GM19452 (cell line): ENCODE measurements at regions not wholly inside any gene's neighbourhood (a gene's known extent, or its start where the extent isn't known, plus 50 kb on each side); places are given as distances from the start of the nearest gene placed in this dataset.
"Not testable (repeated sequence)": the region's sequence is repeated elsewhere in the genome, so short reads cannot be mapped to it uniquely, and the experiment has no call there.

Source experiments
- ATAC-seq: cut with Tn5 transposase; IDR thresholded peaks from one replicate; pipeline ENCODE4 v1.9.1; 2021; ENCODE audit not compliant: unreplicated experiment

DNA sequence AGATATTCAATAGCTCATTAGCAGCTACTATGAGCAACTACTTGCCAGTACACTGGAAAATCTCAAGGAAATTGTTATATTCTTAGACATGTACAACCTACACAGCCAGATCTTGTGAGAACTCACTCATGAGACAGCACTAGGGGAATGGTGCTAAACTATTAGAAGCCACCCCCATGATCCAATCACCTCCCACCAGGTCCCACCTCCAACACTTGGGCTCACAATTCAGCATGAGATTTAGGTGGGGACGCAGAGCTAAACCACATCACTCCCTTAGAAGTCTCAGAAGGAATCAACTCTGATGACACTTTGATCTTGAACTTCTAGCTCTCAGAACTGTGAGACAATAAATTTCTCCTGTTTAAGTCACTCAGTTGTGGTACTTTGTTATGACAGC, 418.3 kb upstream of the SPHKAP start:
- ATAC-seq: no peak

DNA sequence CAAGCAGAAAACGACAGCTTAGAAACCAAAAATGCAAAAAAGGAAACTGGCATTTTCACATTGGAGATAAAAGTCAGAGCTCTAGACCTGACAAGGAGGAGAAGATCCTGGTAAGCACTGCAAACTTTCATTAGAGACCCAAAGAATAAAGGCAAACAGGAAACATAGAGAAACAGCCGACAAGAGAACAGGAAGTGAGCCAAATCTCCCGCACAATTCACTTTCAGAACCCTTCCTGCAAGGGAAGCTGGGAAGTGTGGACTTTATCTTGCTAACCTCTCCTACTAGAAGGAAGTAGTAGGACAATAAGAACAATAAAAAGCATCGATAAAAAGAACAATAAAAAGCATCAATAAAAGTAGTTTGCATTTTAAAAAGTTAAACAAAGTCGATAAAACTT, 417.8 kb upstream of the SPHKAP start:
- no peak for ATAC-seq

DNA sequence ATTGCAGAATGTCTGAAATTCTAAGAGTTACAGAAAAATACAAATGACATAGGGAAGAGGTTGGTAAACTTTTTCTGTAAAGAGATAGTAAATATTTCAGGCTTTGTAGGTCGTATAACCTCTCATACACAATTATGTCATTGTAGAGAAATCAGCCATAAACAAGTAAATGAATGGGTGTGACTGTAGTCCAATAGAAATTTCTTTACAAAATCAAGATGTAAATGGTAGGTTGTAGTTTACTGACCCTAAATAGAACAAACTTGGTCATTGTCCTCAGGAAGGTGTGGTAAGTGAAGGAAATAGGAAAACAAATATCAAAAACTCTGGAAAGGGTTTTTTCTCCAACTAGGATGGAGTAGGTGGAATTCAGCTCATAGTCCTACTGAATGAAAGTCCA, 415.5 kb upstream of the SPHKAP start:
- ATAC-seq: no peak

DNA sequence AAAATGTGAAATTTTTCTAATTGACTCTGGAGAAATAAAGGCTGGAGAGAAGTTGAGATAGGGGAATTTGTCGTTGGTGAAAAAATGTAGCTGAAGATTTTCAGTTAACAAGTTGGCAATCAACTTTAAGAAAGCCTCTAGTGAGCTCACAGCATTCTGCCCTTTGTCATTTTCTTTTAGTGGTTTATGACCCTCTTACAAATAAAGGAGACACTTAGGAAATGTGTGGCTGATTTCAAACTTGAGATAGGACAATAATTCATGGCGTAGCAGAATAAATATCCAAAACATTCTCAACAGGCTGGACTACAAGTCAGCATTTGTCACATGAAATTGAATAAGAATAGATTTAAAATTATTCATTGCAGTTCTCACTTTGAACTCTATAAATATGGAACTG, 412.5 kb upstream of the SPHKAP start:
- ATAC-seq: no peak

DNA sequence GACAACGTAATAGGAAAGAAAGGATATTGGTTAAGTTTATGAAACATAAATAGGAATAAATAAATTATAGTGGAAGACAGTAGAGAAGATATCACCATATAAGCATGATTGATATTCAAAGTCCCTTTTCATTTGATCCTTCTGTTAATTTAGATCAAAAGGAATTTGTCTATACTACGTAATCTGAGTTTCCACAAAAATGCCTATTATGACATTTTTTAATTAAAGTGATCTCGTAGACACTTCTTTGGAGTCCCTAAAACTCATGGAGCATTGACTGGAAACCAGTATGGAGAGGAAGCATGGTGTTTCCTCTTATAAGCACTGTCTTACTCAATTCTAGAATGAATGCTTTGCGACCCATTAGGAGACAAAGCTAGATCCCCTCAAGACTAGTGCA, 411.4 kb upstream of the SPHKAP start:
- ATAC-seq: no peak

DNA sequence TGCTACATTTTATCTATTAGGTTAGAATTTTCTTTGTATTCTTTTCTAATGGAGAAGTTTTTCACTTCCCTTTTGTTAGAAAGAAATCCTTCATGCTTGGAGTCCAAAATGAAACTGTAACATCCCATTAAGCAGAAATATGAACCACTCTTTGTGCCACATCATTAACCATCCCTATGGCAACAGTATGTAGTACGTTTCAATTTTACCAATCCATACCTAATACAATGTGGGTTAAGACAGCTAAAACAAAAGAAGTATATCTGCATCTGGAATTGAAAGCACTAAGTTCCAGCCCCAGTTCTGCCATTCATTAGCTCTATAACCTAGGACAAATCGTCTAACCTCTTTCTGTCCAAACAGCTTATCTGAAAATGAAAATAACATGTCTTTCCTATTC, 409.2 kb upstream of the SPHKAP start:
- peak; percentile 66 for ATAC-seq

DNA sequence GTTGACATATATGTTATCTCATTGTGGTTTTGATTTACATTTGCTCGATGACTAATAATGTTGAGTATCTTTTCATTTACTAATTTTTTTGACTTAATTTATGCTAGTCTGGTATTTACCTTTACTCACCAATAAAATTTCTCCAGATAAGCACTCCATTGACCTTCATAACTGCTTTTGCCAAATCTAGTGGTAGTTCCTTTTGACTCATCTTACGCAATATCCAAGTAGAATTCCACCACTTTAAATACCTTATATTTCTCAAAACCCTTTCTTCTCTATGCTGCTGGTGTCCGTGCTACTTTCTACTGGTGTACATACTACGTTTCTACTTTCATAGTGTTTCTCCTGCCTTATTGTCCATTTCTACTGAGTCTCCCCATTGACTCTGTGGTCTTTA, 407.6 kb upstream of the SPHKAP start:
- no peak for ATAC-seq

DNA sequence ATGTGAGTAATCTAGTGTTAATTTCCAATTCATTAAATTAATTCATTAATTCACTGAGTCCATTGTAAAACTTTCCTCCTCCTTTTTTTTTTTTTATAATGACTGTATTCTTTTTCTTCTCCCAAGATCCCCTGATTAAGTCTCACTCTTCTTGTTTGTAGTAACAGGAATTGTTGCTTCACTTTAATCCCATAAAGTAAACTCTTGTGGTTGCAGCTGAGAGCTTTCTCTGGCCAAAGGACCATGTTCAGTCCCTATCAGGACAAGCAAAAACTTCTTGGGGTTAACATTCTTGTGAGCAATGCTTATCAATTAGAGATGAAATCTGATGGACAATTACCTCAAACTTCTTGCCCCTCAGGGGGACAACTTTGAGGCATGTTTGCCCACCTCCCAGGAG, 400.2 kb upstream of the SPHKAP start:
- ATAC-seq: no peak

DNA sequence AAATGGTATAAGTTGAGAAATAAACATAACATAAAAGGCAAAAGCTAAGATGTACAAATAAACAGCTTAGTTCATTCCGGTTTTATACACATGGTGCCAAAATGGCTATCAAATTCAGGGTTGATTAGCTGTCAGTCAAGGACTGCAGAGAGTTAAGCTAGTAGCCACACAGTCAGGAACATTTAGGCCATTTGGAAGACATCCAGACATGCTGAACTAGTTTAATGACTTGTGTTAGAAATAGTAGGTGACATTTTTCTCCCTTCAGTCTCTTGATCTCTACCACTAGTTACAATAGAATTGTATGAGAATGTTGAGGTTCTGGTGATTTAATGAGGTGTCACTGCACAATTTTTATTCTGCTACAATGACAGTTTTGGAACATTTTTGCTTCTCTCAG, 394.4 kb upstream of the SPHKAP start:
- no peak for ATAC-seq

DNA sequence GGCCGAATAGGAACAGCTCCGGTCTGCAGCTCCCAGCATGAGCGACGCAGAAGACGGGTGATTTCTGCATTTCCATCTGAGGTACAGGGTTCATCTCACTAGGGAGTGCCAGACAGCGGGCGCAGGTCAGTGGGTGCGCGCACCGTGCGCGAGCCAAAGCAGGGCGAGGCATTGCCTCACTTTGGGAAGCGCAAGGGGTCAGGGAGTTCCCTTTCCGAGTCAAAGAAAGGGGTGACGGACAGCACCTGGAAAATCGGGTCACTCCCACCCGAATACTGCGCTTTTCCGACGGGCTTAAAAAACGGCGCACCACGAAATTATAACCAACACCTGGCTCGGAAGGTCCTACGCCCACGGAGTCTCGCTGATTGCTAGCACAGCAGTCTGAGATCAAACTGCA, 386.8 kb upstream of the SPHKAP start:
- not testable (repeated sequence) for ATAC-seq

DNA sequence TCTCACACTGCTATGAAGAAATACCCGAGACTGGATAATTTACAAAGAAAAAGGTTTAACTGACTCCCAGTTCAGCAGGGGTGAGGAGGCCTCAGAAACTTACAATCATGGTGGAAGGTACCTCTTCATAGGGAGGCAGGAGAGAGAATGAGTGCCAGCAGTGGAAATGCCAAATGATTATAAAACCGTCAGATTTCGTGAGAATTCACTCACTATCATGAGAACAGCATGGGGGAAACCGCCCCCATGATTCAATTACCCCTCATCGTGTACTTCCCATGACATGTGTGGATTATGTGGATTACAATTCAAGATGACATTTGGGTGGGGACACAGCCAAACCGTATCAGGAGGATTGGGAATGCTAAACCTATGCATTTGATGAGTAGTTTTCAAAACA, 380.3 kb upstream of the SPHKAP start:
- no peak for ATAC-seq

DNA sequence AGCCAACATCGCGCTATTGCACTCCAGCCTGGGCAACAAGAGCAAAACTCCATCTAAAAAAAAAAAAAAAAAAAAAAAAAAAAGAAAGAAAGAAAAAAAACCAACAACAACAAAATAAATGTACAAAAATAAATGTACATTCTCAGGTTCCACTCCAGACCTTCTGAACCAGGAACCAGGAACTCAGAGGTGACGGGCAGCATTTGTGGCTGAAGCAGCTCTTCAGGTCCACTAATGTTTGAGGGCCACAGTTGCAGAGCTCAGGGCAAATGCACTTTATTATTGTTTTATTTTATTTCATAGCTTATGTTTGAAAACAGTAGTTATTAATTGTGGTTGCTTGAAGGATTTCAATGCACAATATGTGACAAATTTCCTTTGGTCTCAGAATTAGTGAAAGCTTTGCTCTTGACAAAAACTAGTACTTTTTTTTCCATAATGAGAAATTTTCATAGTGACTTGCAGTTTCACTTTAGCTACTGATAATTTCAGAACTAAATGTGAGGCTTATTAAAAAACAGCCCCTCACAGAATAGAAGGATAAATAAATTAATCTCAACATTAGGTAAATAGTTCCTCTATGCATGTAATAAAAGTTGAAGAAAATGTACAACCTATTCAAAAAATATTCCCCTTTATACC, 378.4 kb upstream of the SPHKAP start:
- no peak for ATAC-seq

DNA sequence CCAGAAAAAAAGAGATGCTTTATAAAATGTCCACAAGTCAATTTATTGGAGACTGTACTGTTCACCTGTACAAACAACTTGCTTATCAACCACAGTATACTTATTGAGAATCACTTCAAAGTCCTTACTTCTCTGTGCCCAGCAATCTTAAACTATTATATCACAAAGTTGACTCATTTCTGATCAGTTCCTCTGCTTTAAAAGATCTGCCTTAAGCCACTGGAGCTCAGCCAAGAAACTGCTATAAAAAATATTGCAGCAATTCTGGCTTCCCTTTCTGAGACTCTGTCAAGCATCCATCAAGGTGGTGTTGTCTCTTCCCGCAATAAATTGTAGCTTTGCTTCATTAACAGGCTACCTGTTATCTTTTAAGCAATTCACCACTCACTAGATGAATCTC, 375.2 kb upstream of the SPHKAP start:
- no peak for ATAC-seq

DNA sequence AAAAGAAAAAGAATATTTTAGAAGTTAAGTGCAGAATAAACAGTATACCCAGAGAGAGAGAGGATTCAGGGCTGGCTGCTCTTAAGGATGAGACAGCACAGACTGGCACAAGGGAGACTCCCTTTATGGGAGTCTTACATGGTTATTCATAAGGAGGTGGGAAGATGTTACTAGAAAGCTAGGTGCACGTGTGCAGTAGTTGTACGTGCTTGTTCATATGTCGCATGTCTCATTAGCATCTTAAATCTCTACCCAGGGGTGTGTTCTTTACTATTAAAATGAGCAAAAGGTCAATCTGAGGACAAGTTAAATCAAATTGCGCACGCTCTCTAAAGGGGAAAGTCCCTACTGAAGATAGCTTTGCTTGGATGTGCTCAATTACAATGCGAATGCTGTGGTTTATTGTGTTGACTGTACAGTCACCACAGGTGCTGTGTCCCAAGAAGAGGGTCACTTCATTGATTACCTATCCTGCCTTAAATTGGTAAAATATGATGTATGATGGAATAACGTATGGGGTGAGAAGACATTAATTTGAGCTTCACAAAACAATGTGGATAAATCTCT, 368.0 kb upstream of the SPHKAP start:
- no peak for ATAC-seq

DNA sequence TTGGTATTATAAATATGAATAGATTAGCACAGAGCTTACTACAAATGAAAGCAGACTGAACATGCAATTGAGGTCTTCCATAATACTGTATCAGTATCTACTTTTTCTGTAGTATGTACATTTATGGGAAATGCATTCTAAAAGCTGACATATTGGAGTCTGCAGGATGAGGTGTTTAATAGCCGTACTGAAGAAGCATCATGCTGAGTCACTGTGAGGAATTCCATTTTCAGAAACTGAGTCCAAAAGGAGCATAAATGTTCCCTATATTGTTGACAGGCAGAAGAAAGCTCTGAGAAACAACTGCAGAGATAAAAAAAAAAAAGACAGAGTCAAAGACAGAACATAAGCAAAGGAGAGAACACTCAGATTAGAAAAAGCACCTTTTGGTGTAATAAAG, 366.7 kb upstream of the SPHKAP start:
- ATAC-seq: no peak

DNA sequence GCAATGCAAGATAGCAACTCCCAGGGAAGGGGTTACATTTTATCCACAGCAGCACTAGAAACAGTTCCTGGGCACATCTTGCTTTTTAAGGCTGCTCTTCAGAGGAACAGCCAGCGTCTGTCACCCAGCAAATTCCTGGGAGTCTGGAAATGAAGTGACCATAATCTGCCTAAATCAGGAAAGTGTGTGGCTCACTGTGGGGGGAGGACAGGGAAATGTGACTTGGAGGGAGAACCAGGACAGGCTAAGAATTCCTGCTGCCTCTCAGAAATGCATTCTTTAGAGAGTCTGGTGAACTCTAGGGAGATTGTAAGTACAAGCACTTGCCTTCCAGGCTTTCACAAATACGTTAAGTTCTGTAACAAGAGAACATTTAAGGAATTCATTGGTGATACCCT, 364.3 kb upstream of the SPHKAP start:
- ATAC-seq: no peak

DNA sequence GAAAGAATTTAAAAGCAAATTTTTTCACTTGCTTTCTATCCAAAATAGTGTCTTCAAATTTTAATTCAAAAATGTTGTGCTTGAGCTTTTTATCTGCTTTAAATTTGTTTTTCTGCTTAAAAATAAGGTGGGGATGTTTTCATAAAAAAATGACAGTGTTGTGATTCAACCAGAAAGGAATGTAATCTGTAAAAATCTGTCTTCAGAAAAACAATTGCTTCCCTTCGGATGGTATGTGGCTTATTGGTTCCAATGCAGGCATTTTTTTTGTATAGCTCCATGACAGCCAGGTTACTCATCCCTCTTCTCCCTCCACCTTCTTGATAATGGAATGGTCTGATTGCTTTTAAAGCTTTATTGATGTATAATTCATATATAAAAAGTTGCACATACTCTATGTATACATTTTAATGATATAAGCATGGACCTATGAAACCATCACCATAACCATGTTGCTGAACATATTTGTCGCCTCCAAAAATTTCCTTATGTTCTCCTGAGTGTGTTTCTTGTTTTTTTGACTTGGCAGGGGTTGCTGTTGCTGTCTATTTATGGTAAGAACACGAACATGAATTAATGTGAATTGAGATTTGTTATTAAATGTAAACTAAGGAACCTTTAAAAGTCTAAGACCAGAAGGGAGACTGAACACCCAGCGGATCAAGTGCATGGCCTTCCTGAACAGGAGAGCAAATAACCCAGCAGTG, 363.7 kb upstream of the SPHKAP start:
- no peak for ATAC-seq

DNA sequence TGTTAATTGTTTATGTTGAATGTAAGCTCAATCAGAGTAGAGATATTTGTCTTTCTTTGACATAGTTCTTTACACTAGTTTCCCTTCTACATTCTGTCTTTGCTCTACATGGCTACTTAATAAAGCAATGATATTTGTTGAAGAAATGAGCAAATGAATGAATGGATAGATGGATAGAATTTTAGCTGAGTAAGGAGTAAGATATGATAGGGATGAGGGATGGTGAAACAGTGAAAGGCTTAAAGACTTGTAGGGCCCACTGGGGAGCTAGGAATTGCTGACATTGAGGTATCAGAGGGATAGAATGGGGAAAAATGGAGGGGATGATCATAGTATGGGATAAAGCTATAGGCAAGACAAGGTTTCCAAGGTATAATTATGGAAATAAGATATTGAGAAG, 361.6 kb upstream of the SPHKAP start:
- no peak for ATAC-seq

DNA sequence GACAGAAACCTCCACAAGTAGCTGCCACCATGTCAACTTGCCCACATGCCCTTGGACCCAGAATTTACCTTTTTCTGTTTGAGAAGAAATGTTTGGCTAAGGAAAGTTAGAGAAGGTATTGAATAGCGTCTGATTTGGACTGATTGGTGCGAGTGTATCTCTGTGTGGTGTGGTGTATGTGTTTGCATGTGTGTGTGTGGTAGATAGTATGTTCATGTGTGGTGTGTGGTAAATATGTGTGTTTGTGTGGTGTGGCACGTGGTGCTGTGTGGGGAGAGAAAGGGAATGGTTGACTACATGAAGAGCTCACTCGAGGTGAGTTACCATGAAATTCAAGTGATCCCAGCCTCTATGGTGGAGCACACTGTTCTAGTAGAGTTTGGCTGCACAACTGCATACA, 360.8 kb upstream of the SPHKAP start:
- no peak for ATAC-seq

DNA sequence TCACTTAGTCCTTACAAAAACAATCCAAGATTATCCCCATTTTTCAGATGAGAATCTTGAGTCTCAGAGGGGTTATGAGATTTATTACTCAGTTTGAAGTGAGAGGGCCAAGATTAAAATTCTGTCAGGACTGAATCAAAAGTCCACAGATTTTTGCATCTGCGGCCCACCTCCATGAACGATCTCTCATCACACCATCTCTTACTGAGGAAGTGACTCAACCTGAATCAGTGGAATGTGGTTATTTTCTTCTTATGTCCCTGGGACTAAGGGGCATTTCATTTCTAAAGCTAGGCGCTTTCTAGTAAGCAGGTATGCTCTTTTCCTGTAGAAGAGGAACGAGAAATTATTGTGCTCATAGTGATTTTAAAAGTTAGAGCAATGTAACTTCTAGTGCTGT, 360.3 kb upstream of the SPHKAP start:
- ATAC-seq: no peak

DNA sequence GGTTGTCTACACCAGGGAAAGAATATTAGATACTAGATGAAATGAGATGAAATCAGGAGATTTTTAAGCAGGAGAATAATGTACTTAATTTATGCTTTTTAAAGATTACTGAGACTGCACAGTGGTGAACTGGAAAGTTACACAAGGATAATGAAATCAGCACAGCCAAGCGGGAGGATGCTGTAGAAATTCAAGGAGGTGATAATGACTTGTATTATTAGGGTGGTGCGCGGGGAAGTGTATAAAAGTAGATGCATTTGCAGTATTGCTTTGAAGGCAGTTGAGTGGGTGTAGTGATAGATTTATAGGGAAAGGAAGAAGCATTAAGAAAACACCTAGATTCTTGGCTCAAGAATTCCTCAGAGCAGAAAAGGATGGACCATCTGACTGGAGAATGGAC, 359.5 kb upstream of the SPHKAP start:
- ATAC-seq: no peak

DNA sequence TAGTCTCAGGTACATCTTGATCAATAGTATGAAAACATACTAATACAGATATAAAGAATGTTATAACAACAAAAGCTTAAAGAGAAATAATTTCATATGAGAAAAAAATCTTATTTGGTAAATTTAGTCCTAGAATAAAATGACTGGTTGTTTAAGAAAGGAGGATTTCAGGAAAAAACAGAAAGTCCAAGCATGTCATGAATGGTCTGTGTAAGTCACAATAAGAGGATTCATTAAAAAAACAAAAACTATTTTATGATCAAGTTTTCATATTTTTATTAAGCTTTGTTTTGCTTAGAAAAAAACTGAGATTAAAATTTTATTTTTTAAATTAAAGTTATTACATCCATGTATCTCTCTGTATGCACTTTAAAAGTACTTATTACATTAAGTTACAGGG, 353.9 kb upstream of the SPHKAP start:
- no peak for ATAC-seq

DNA sequence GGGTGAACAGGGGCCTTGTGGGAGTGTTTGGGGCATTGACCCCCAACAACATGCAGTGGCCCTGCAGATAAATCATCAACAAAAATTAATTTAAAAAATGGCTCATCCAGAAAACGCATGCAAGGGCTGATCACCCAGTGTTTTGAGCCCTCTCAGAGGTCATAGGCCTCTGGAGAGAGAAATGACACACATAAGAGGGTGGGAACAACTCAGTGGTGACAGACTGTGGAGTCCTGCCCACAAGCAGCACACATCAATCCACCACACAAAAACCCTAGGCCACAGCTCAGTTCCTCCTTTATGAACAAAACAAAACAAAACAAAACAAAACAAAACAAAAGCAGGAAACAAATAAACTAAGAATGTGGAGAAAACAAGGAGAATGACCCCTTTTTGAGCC, 351.7 kb upstream of the SPHKAP start:
- ATAC-seq: no peak
